AML-193 (cell line): ENCODE measurements at regions not wholly inside any gene's neighbourhood (a gene's known extent, or its start where the extent isn't known, plus 50 kb on each side); places are given as distances from the start of the nearest gene placed in this dataset.
A peak's percentile ranks its signal among the peaks of the same experiment; 100 is the strongest.
"Not testable (repeated sequence)": the region's sequence is repeated elsewhere in the genome, so short reads cannot be mapped to it uniquely, and the experiment has no call there.

Experiments used
- DNase-seq, 2 experiments: peaks; one replicate each; lab custom pipeline; 2025; lab: John Stamatoyannopoulos, UW

- no peak for DNase-seq
Measured at GRCh38 chrX:25141684-25142083, 125.9 kb upstream of the ARX start.

DNA sequence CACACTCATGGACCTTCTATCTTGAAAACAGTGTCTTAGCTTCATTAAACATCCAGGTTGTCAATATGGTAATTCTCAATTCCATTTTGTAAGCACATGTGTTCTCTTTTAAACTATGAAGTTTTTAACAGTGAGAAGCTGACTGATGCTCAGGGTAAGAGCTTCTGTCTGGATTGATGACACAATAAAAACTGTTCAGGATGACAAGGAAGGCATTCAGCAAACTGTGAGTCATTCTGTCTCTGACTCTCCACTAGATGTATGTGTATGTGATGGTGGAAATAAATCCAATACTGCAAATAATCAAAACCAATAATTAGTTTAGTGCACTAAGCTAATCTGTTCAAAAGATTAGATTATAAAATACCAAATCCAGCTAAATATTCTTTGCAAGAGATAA, 115.3 kb upstream of the ARX start:
- no peak for DNase-seq

DNA sequence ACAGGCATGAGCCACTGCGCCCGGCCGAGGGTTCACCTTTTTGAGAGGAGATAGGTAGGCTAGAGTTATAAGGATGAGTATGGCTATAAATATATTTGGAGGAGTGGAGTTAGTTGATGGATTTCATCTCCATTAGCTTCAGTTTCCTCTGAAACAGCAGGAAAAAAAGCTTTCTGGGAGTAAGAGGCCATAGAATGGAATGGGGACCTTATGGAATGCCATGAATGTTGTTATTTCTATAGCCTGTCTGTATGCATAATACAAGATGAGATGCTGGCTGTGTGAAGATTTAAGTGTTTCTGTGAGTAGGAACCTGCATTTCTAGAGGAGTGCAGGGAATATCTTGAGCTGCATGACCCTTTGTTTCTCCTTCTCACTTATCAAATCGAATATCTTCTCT, 114.9 kb upstream of the ARX start:
- no peak for DNase-seq

GRCh38 chrX:25125483-25125882, 109.7 kb upstream of the ARX start:
- DNase-seq, result no peak

DNA sequence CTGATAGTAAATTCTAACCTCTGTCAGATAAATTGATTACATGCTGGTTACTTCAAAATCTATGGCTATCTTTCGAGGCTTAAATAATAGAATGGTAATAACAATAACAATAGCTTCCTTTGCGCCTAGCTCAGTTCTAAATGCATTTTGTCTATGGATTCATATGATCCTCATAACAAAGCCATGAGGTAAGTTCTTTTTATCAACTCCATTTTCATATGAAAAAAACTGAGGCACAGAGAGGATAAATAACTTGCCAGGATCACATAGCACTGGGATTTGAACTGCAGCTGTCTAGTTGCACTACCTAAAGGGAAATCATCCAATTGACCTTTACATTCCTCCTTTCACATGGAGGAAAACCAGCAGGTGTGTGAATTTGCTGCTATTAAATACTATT, 108.6 kb upstream of the ARX start:
- no peak for DNase-seq

GRCh38 chrX:25112156-25112555, 96.4 kb upstream of the ARX start:
- no peak for DNase-seq

DNA sequence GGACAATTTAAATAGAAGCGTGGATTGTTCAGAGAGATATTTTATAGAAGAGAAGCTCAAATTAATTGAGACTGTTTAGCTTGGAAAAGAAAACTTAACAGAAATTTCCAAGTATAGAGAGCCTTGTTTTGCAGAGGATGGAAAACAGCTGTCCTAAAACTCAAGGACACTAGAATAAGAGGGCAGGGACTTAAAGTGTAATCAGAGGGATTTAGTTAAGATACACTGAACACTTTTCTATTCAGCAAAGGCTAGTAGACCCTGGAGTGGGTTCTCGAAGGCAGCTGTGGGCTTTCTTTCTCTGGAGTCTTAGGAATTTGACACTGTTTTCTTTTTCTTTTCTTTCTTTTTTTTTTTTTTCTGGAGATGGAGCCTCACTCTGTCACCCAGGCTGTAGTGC, 92.7 kb upstream of the ARX start:
- no peak for DNase-seq

- no peak for DNase-seq
Measured at GRCh38 chrX:25105221-25105620, 89.5 kb upstream of the ARX start.

DNA sequence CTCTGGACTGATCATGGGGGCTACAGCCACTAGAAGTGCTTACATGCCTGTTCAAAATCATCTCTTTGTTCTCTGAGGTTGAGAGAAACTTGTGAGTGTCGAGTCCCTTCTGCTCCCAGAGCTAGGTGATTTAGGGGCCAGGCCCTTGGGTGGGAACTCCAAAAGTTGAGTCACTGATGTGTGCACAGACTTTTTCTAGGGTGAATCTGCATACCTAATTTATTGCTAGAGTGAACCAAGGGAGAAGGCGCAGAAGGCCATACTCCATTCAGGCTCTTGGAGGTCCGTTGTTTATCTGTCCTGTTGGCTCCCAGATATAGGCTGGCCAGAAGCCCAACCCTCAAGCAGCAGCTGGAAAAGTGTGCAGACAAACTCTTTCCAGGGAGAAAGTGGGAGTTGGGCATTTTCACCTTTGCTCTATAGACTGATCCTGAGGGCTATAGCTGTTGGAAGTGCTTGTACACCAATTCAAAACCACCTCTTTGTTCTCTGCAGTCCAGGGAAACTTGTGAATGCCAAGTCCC, 80.8 kb upstream of the ARX start:
- no peak for DNase-seq

DNA sequence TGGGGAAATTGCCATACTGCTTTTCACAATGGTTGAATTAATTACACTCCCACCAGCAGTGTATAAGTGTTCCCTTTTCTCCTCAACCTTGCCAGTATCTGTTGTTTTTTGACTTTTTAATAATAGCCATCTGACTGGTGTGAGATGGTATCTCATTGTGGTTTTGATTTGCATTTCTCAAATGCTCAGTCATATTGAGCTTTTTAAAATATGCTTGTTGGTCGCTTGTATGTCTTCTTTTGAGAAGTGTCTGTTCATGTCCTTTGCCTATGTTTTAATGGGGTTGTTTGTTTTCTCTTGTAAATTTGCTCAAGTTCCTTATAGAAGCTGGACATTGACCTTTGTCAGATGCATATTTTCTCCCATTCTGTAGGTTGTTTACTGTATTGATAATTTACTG, 75.4 kb upstream of the ARX start:
- not testable (repeated sequence) for DNase-seq

- DNase-seq, result no peak
Measured at GRCh38 chrX:25084446-25084845, 68.7 kb upstream of the ARX start.

GRCh38 chrX:25083661-25084060, 67.9 kb upstream of the ARX start:
- DNase-seq, result no peak

- DNase-seq, result no peak
Measured at GRCh38 chrX:25079020-25079419, 63.3 kb upstream of the ARX start.

- no peak for DNase-seq
Measured at GRCh38 chrX:25076941-25077500, 61.3 kb upstream of the ARX start.

GRCh38 chrX:25072247-25072646, 56.5 kb upstream of the ARX start:
- peak; percentile 3 to 32 for DNase-seq

DNA sequence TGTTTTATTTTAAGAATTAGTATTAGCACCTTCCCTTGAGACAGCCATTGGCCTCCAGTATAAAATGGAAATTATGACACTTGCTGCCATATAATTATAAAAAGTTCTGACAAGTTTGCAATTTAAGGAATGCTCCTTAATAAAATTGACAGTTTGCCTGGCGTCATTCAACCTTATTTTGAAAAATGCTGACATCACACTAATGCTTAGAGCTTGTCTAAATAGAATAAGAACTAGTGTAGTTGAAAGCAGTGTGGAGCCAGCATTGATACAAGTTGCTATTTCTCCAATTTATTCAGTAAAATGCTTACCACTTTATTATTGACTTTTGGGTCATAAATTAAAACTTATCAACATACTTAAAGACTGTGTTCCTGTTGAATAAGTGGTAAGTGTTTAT, 54.3 kb upstream of the ARX start:
- DNase-seq, result no peak

DNA sequence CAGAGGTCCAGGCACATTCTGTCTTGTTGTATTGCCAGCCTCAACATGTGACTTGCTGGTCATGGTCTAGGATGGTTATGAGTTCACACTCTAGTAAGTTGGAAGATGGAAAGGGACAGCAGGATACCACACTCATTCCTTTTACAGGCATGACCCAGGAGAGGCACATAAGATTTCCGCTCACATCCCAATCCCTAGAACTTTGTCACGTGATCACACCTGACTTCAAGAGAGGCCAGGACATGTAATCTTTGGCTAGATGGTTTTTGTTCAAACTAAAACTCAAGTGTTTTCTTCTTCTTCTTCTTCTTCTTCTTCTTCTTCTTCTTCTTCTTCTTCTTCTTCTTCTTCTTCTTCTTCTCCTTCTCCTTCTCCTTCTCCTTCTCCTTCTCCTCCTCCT, 53.4 kb upstream of the ARX start:
- no peak for DNase-seq

- no peak for DNase-seq
Measured at GRCh38 chrX:25068340-25068739, 52.6 kb upstream of the ARX start.

DNA sequence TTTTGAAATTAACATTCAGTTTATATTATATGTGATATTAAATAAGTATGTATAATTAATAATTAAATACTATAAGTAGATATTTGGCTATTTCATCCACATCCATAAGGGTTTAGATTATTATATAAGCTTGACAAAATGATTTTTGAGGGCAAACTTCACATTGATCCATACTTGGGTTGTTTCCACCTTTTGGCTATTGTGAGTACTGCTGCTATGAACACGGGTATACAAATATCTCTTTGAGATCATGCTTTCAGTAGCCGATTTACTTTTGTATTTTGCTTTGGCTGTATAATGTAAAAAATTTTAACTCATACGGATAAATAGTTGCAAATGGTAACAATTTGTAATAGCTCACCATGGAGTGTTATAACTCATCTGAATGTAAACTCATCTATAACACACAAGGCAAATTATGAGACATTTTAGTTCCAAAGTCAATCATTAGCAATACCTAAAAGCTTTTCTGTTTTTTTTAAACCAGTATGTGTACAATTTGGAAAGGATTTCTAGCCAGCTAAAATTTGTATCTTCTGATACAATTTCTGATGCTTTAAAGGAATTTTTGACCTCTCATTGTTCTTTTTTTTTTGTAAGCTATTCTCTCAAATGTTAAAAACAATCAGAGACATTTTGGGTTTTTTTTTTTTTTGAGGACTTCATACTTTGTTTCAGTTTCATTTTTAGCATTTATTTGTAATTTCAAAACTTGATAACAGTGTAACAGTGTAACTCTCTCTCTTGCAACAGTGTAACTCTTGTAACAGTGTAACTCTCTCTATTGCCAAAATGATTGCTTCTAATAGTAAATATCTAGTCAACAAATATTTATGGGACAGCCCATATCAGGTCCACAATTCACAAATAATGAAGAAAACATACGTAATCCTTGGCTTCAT, 51.8 kb upstream of the ARX start:
- no peak for DNase-seq

DNA sequence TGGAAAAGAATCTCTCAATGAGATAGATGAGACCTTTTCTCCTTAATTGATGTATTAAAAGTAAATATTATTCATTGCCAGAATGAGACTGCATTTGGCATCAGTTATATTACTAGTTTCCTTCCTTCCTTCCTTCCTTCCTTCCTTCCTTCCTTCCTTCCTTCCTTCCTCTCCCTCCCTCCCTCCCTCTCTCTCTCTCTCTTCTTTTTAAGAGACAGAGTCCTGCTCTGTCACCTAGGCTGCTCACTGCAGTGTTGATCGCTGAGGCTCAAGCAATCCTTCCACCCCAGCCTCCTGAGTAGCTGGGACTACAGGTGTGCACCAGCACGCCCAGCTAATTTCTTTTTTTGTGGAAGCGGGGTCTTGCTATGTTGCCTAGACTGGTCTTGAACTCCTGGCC, 50.4 kb upstream of the ARX start:
- DNase-seq, result no peak
